HFFc6 (cell line): ENCODE measurements at regions not wholly inside any gene's neighbourhood (a gene's known extent, or its start where the extent isn't known, plus 50 kb on each side); places are given as distances from the start of the nearest gene placed in this dataset.

Experiments
- DNase-seq: peaks from one replicate; pipeline ENCODE4 v3.0.0-alpha.2; 2018
- H3K27ac Mint-ChIP-seq: 2 replicates; pipeline ENCODE4 v1.8.0; 2020; ENCODE audit warnings: mild to moderate bottlenecking, mixed read lengths
- H3K27me3 Mint-ChIP-seq: 2 replicates; pipeline ENCODE4 v1.8.0; 2021; ENCODE audit warnings: mild to moderate bottlenecking, moderate library complexity, mixed read lengths; ENCODE audit not compliant: insufficient read depth
- H3K36me3 Mint-ChIP-seq: 2 replicates; pipeline ENCODE4 v1.8.0; 2021; ENCODE audit warnings: low read depth, mixed read lengths
- H3K4me1 Mint-ChIP-seq: 2 replicates; pipeline ENCODE4 v1.8.0; 2020; ENCODE audit warnings: low read depth, mixed read lengths
- H3K4me3 Mint-ChIP-seq: 2 replicates; pipeline ENCODE4 v1.8.0; 2020; ENCODE audit warnings: mild to moderate bottlenecking, moderate library complexity, mixed read lengths
- H3K9me3 Mint-ChIP-seq: 2 replicates; pipeline ENCODE4 v1.8.0; 2020; ENCODE audit warnings: mild to moderate bottlenecking, mixed read lengths
- CTCF ChIP-seq: fragments of 200-600 bp; sonication (generic); IDR thresholded peaks from 2 replicates; pipeline ENCODE4 v1.5.0; 2021; ENCODE audit warnings: antibody characterized with exemption, mild to moderate bottlenecking

- TF ChIP-seq CTCF: no peak
- H3K9me3 Mint-ChIP-seq: peaks cover 8% of the 10 kb centered on the region
- H3K27me3 Mint-ChIP-seq: peaks cover 14% of the 10 kb centered on the region
- no peak overlapping the region for H3K4me3 Mint-ChIP-seq
- H3K4me1 Mint-ChIP-seq: no peaks in the 10 kb centered on the region
- no peaks in the 10 kb centered on the region for H3K36me3 Mint-ChIP-seq
- no peak overlapping the region for H3K27ac Mint-ChIP-seq
- DNase-seq: no peak
Measured at GRCh38 chr20:63108247-63108646, 101.5 kb upstream of the BHLHE23 start.

GRCh38 chr20:63107449-63108200 is 100.9 kb upstream of the BHLHE23 start:
- H3K36me3 Mint-ChIP-seq: no peaks in the 10 kb centered on the region
- no peak for DNase-seq
- H3K4me1 Mint-ChIP-seq: no peaks in the 10 kb centered on the region
- H3K27me3 Mint-ChIP-seq: peaks cover 14% of the 10 kb centered on the region
- H3K4me3 Mint-ChIP-seq: no peak overlapping the region
- H3K9me3 Mint-ChIP-seq: peaks cover 8% of the 10 kb centered on the region
- no peak overlapping the region for H3K27ac Mint-ChIP-seq
- TF ChIP-seq CTCF: no peak

- Mint-ChIP-seq H3K27ac (no peak overlapping the region), H3K27me3 (peaks cover 14% of the 10 kb centered on the region), H3K36me3 (no peaks in the 10 kb centered on the region), H3K4me1 (no peaks in the 10 kb centered on the region), H3K4me3 (no peak overlapping the region), H3K9me3 (peaks cover 7% of the 10 kb centered on the region)
- TF ChIP-seq CTCF: no peak
- DNase-seq: no peak
Measured at GRCh38 chr20:63106765-63107448, 100.1 kb upstream of the BHLHE23 start.

GRCh38 chr20:63106108-63106764 is 99.5 kb upstream of the BHLHE23 start:
- Mint-ChIP-seq H3K27ac (no peak overlapping the region), H3K36me3 (no peaks in the 10 kb centered on the region), H3K4me3 (no peak overlapping the region), H3K27me3 (peaks cover 14% of the 10 kb centered on the region), H3K9me3 (peaks cover under 1% of the 10 kb centered on the region; the same call in 1 of the 2 replicates), H3K4me1 (no peaks in the 10 kb centered on the region)
- no peak for DNase-seq
- TF ChIP-seq CTCF: no peak

- Mint-ChIP-seq H3K4me1 (no peaks in the 10 kb centered on the region), H3K27me3 (peaks cover 14% of the 10 kb centered on the region), H3K9me3 (no peaks in the 10 kb centered on the region), H3K36me3 (no peaks in the 10 kb centered on the region), H3K4me3 (no peak overlapping the region), H3K27ac (no peak overlapping the region)
- no peak for TF ChIP-seq CTCF
- DNase-seq: no peak
Measured at GRCh38 chr20:63105211-63106107, 98.7 kb upstream of the BHLHE23 start.
